ENCODE measurements at regions not wholly inside any gene's neighbourhood (a gene's known extent, or its start where the extent isn't known, plus 50 kb on each side); places are given as distances from the start of the nearest gene placed in this dataset.

DNA sequence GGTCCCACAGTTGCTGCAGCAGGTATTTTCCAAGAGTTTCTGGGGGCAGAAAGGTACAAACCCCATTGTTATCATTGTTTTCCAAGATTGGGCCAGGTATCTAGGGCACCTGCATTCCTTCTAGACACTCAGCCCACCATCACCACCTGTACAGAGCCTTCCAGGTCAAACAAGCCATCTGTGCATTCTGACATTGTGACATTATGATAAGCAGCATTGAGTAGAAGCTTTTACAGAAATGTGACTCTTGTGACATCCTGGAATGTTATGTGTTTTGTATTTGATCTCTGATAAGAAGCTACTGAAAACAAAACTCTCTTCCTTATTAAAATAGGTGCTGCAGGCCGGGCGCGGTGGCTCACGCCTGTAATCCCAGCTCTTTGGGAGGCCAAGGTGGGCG is 128.1 kb upstream of the CCN2 start:
- Histone ChIP-seq H3K4me3 (ENCODE audit: low read depth, low read length) (no peak overlapping the region), H3K27me3 (ENCODE audit: control insufficient read depth, insufficient read depth, low read length) (no peaks in the 10 kb centered on the region), H3K36me3 (ENCODE audit: control insufficient read depth, insufficient read depth, low read length) (no peaks in the 10 kb centered on the region)
- DNase-seq (ENCODE audit: low read depth) = no peak
- TF ChIP-seq, protein P1, sequence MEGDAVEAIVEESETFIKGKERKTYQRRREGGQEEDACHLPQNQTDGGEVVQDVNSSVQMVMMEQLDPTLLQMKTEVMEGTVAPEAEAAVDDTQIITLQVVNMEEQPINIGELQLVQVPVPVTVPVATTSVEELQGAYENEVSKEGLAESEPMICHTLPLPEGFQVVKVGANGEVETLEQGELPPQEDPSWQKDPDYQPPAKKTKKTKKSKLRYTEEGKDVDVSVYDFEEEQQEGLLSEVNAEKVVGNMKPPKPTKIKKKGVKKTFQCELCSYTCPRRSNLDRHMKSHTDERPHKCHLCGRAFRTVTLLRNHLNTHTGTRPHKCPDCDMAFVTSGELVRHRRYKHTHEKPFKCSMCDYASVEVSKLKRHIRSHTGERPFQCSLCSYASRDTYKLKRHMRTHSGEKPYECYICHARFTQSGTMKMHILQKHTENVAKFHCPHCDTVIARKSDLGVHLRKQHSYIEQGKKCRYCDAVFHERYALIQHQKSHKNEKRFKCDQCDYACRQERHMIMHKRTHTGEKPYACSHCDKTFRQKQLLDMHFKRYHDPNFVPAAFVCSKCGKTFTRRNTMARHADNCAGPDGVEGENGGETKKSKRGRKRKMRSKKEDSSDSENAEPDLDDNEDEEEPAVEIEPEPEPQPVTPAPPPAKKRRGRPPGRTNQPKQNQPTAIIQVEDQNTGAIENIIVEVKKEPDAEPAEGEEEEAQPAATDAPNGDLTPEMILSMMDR (IDR thresholded peaks at IDR 0.05; ENCODE audit: insufficient read depth, low read length, poor library complexity, severe bottlenecking) = no peak

DNA sequence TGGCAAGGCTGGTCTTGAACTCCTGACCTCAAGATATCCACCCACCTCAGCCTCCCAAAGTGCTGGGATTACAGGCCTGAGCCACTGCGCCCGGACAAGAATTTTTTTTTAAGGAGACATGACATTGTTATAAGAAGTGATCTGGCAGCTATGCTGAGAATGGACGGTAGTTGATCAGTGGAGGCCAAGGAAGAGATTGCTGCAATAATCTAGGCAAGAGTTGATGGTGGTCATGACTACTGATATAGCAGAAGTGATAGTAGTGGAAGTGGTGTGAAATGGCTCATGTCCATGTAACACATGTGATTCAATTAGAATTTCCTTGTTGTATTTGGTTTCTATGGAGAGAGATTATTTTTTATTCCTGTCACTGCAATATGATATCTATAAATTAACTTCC is 125.3 kb upstream of the CCN2 start:
- DNase-seq (ENCODE audit: low read depth) = no peak
- H3K36me3 ChIP-seq (ENCODE audit: control insufficient read depth, insufficient read depth, low read length) = no peaks in the 10 kb centered on the region
- H3K4me3 ChIP-seq (ENCODE audit: low read depth, low read length) = no peak overlapping the region
- TF ChIP-seq, protein P1 (IDR thresholded peaks at IDR 0.05; ENCODE audit: insufficient read depth, low read length, poor library complexity, severe bottlenecking) = no peak
- no peaks in the 10 kb centered on the region for H3K27me3 ChIP-seq (ENCODE audit: control insufficient read depth, insufficient read depth, low read length)

DNA sequence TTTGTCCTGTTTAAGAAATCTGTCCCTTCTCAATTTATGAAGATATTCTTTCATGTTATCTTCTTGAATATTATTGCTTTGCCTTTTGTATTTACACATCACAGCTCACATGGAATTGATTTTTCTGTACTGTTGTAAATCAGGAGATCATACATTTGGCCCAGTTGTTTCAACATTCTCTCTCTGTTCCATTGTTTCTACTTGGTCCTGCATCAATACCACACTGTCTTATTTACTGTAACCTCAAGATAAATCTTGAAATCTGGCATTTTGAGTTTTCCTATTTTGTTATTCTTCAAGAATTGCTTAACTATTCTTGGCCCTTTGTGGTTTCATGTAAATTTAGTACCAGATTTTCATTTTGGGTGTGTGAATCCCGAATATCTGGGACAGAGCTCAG is 121.7 kb upstream of the CCN2 start:
- Histone ChIP-seq H3K27me3 (ENCODE audit: control insufficient read depth, insufficient read depth, low read length) (no peaks in the 10 kb centered on the region), H3K4me3 (ENCODE audit: low read depth, low read length) (no peak overlapping the region), H3K36me3 (ENCODE audit: control insufficient read depth, insufficient read depth, low read length) (no peaks in the 10 kb centered on the region)
- no peak for DNase-seq (ENCODE audit: low read depth)
- TF ChIP-seq, protein P1 (IDR thresholded peaks at IDR 0.05; ENCODE audit: insufficient read depth, low read length, poor library complexity, severe bottlenecking) = no peak

DNA sequence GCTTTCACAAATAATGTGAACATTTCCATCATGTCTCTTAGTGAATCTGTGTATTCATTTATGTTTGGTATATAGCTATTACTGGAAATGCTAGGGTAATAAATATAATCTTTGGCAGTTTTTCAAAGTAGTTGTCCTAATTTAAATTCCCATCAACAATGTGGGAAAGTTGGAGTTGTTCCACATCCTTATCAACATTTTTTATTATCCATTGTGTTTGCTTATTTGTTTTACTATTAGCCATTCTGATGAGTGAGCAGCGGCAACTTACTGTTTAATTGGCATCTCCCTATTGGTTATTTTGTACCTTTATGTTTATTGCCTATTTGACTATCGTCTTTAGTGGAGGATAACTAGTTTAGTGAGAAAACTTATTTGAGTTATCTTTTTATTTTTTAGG is 121.1 kb upstream of the CCN2 start:
- H3K4me3 ChIP-seq (ENCODE audit: low read depth, low read length) = no peak overlapping the region
- TF ChIP-seq, protein P1 (IDR thresholded peaks at IDR 0.05; ENCODE audit: insufficient read depth, low read length, poor library complexity, severe bottlenecking) = no peak
- H3K36me3 ChIP-seq (ENCODE audit: control insufficient read depth, insufficient read depth, low read length) = no peaks in the 10 kb centered on the region
- DNase-seq (ENCODE audit: low read depth) = no peak
- no peaks in the 10 kb centered on the region for H3K27me3 ChIP-seq (ENCODE audit: control insufficient read depth, insufficient read depth, low read length)

DNA sequence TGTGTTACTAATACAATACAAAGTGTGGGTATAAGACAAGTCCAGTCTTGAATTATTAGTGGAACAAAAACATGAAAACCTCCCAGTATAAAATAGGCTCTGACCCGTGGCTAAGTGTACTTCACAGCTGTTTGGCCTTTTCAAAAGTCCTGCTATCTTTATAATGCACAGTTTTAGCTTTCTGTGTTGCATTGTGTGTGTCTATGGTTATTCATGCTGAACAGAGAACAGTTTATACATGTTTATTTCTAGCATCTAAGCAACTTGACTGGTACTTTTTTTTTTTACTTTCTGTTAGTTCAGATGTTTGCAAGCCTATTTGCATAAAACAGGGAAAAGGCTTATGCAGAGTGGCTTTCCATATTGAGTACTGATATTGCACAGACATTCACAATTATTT is 119.2 kb upstream of the CCN2 start:
- Histone ChIP-seq H3K36me3 (ENCODE audit: control insufficient read depth, insufficient read depth, low read length) (no peaks in the 10 kb centered on the region), H3K4me3 (ENCODE audit: low read depth, low read length) (no peak overlapping the region), H3K27me3 (ENCODE audit: control insufficient read depth, insufficient read depth, low read length) (no peaks in the 10 kb centered on the region)
- no peak for DNase-seq (ENCODE audit: low read depth)
- TF ChIP-seq, protein P1 (IDR thresholded peaks at IDR 0.05; ENCODE audit: insufficient read depth, low read length, poor library complexity, severe bottlenecking) = no peak

DNA sequence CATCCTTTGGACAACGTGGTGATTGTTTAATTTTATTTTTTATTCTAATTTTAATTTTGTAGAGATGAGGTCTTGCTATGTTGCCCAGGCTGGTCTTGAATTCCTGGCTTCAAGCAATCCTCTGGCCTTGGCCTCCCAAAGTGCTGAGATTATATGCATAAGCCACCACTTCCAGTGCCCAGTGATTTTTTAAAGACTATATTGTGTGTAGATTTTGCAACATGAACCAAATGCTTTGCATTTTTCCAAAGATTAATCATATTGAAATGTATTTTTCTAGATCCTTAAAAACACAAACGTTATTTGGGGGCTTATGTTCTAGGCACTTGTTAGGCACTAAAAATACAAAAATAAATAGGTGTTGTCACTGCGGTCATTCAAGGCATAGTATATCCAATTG is 117.6 kb upstream of the CCN2 start:
- no peaks in the 10 kb centered on the region for H3K36me3 ChIP-seq (ENCODE audit: control insufficient read depth, insufficient read depth, low read length)

More for the DNA sequence above, 117.6 kb upstream of the CCN2 start:
- TF ChIP-seq, protein P1 (IDR thresholded peaks at IDR 0.05; ENCODE audit: insufficient read depth, low read length, poor library complexity, severe bottlenecking) = no peak
- Histone ChIP-seq H3K27me3 (ENCODE audit: control insufficient read depth, insufficient read depth, low read length) (no peaks in the 10 kb centered on the region), H3K4me3 (ENCODE audit: low read depth, low read length) (no peak overlapping the region)
- DNase-seq (ENCODE audit: low read depth) = no peak

Measured in kidney epithelial cell (primary cell).